ENCODE measurements at regions not wholly inside any gene's neighbourhood (a gene's known extent, or its start where the extent isn't known, plus 50 kb on each side); places are given as distances from the start of the nearest gene placed in this dataset.

- FAIRE-seq (no peak), DNase-seq (ENCODE audit: low read depth) (peak; percentile 59)
- Mint-ChIP-seq H3K27me3 (ENCODE audit: low read depth, unreplicated experiment) (no peaks in the 10 kb centered on the region), H3K36me3 (ENCODE audit: low read depth, unreplicated experiment) (no peaks in the 10 kb centered on the region), H3K9me3 (ENCODE audit: unreplicated experiment) (peaks cover 2% of the 10 kb centered on the region), H3K4me3 (ENCODE audit: unreplicated experiment) (no peak overlapping the region), H3K4me1 (ENCODE audit: low read depth, unreplicated experiment) (peaks cover 14% of the 10 kb centered on the region), H3K27ac (ENCODE audit: unreplicated experiment) (no peak overlapping the region)
- Histone ChIP-seq H2AFZ (ENCODE audit: low read depth, low read length) (peak overlapping the region; percentile 34), H3K27me3 (ENCODE audit: insufficient read depth, low read length) (no peaks in the 10 kb centered on the region), H3K9me3 (ENCODE audit: insufficient read depth, low read depth, low read length) (no peaks in the 10 kb centered on the region), H3K4me2 (ENCODE audit: low read length) (no peak overlapping the region), H3K9ac (ENCODE audit: low read length) (no peak overlapping the region), H3K27ac (ENCODE audit: low read depth, low read length) (no peak overlapping the region), H3K4me3 (ENCODE audit: insufficient read depth, low read depth, low read length) (no peak overlapping the region), H3K36me3 (ENCODE audit: insufficient read depth, low read length) (no peaks in the 10 kb centered on the region), H3K4me1 (ENCODE audit: insufficient read depth, low read length) (no peaks in the 10 kb centered on the region), H3K79me2 (ENCODE audit: insufficient read depth, low read length) (no peaks in the 10 kb centered on the region), H4K20me1 (ENCODE audit: insufficient read depth, low read length) (no peaks in the 10 kb centered on the region)
- TF ChIP-seq EZH2 (IDR thresholded peaks at IDR 0.05; ENCODE audit: insufficient read depth, low read length) = no peak
- no peak for TF ChIP-seq CTCF (IDR thresholded peaks at IDR 0.05; ENCODE audit: insufficient read depth, low read depth, low read length)
Observed at GRCh38 chr1:87426463-87427249, 98.0 kb downstream of the LMO4 start.

DNA sequence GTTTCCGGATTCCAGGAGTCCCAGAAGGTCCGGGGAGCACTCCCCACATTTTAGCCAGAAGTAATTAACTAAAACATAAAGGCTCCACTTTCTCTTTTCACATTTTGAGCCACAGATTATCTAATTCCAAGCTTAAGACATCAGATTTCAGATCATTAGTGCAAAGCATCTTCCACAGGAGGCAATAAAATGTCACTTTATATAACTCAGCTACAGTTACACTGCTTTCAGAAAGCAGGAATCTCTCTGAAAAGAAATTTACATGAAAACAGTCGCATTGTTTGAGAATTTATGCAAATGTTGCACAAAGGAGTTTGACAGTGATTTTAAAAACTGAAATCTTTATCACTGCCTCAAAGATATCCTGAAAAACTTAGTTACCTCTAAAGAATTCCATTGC is 99.7 kb downstream of the LMO4 start:
- no peak overlapping the region for H3K4me3 ChIP-seq (ENCODE audit: insufficient read depth, low read depth, low read length)
- Mint-ChIP-seq H3K27ac (ENCODE audit: unreplicated experiment) (no peak overlapping the region), H3K9me3 (ENCODE audit: unreplicated experiment) (peaks cover 2% of the 10 kb centered on the region), H3K27me3 (ENCODE audit: low read depth, unreplicated experiment) (peaks cover under 1% of the 10 kb centered on the region), H3K4me3 (ENCODE audit: unreplicated experiment) (no peak overlapping the region), H3K4me1 (ENCODE audit: low read depth, unreplicated experiment) (peaks cover 14% of the 10 kb centered on the region), H3K36me3 (ENCODE audit: low read depth, unreplicated experiment) (no peaks in the 10 kb centered on the region)
- H3K4me2 ChIP-seq (ENCODE audit: low read length) = peak overlapping the region; percentile 4
- TF ChIP-seq EZH2 (IDR thresholded peaks at IDR 0.05; ENCODE audit: insufficient read depth, low read length) (no peak), CTCF (IDR thresholded peaks at IDR 0.05; ENCODE audit: insufficient read depth, low read depth, low read length) (no peak)
- H3K27ac ChIP-seq (ENCODE audit: low read depth, low read length) = no peak overlapping the region
- FAIRE-seq (no peak), DNase-seq (ENCODE audit: low read depth) (no peak)
- no peaks in the 10 kb centered on the region for H3K27me3 ChIP-seq (ENCODE audit: insufficient read depth, low read length)
- H4K20me1 ChIP-seq (ENCODE audit: insufficient read depth, low read length) = no peaks in the 10 kb centered on the region
- H2AFZ ChIP-seq (ENCODE audit: low read depth, low read length) = no peak overlapping the region
- H3K9me3 ChIP-seq (ENCODE audit: insufficient read depth, low read depth, low read length) = no peaks in the 10 kb centered on the region
- no peaks in the 10 kb centered on the region for H3K4me1 ChIP-seq (ENCODE audit: insufficient read depth, low read length)
- H3K79me2 ChIP-seq (ENCODE audit: insufficient read depth, low read length) = no peaks in the 10 kb centered on the region
- H3K36me3 ChIP-seq (ENCODE audit: insufficient read depth, low read length) = no peaks in the 10 kb centered on the region
- no peak overlapping the region for H3K9ac ChIP-seq (ENCODE audit: low read length)

- Mint-ChIP-seq H3K27me3 (ENCODE audit: low read depth, unreplicated experiment) (peaks cover 2% of the 10 kb centered on the region), H3K4me1 (ENCODE audit: low read depth, unreplicated experiment) (peaks cover 14% of the 10 kb centered on the region), H3K36me3 (ENCODE audit: low read depth, unreplicated experiment) (no peaks in the 10 kb centered on the region), H3K4me3 (ENCODE audit: unreplicated experiment) (no peak overlapping the region), H3K27ac (ENCODE audit: unreplicated experiment) (no peak overlapping the region), H3K9me3 (ENCODE audit: unreplicated experiment) (peaks cover 2% of the 10 kb centered on the region)
- TF ChIP-seq EZH2 (IDR thresholded peaks at IDR 0.05; ENCODE audit: insufficient read depth, low read length) (no peak), CTCF (IDR thresholded peaks at IDR 0.05; ENCODE audit: insufficient read depth, low read depth, low read length) (no peak)
- peak overlapping the region; percentile 14 for H3K4me2 ChIP-seq (ENCODE audit: low read length)
- FAIRE-seq (no peak), DNase-seq (ENCODE audit: low read depth) (no peak)
- H3K4me3 ChIP-seq (ENCODE audit: insufficient read depth, low read depth, low read length) = no peak overlapping the region
- H3K36me3 ChIP-seq (ENCODE audit: insufficient read depth, low read length) = no peaks in the 10 kb centered on the region
- no peaks in the 10 kb centered on the region for H3K4me1 ChIP-seq (ENCODE audit: insufficient read depth, low read length)
- no peaks in the 10 kb centered on the region for H3K27me3 ChIP-seq (ENCODE audit: insufficient read depth, low read length)
- no peaks in the 10 kb centered on the region for H3K9me3 ChIP-seq (ENCODE audit: insufficient read depth, low read depth, low read length)
- H2AFZ ChIP-seq (ENCODE audit: low read depth, low read length) = no peak overlapping the region
- no peak overlapping the region for H3K27ac ChIP-seq (ENCODE audit: low read depth, low read length)
- no peaks in the 10 kb centered on the region for H3K79me2 ChIP-seq (ENCODE audit: insufficient read depth, low read length)
- H4K20me1 ChIP-seq (ENCODE audit: insufficient read depth, low read length) = no peaks in the 10 kb centered on the region
- H3K9ac ChIP-seq (ENCODE audit: low read length) = no peak overlapping the region
Observed at GRCh38 chr1:87428883-87429282, 100.2 kb downstream of the LMO4 start.
